A549 (cell line): ENCODE measurements at regions not wholly inside any gene's neighbourhood (a gene's known extent, or its start where the extent isn't known, plus 50 kb on each side); places are given as distances from the start of the nearest gene placed in this dataset.

ENCODE experiments used
- ATAC-seq, 2 experiments: fragments of 200-7000 bp in 1 of 2; fragments of >200 bp in 1 of 2; cut with Nextera tagmentation in 1 of 2; cut with Tn5 transposase in 1 of 2; 3 replicates each; pipeline versions ENCODE4 v1.8.0 to v1.9.1; 2018 to 2020; ENCODE audit warnings: mild to moderate bottlenecking in 1 of 2, moderate library complexity in 1 of 2
- CTCF ChIA-PET: fragments of 300-600 bp; sonication (Branson Sonifier 250); formaldehyde crosslinking; extraction: SDS; loops from one replicate; lab custom pipeline; 2021; ENCODE audit warnings: antibody characterized with exemption, inconsistent platforms; lab: Yijun Ruan, JAX
- POLR2A ChIA-PET: fragments of 350-600 bp; formaldehyde crosslinking; extraction: SDS; loops from one replicate; lab custom pipeline; 2021; ENCODE audit warnings: antibody characterized with exemption, inconsistent platforms; lab: Yijun Ruan, JAX
- DNase-seq, 2 experiments: peaks; one replicate each; pipeline versions ENCODE4 v3.0.0 to v3.0.0-alpha.2; 2011 to 2016; ENCODE audit warnings: low read depth in 1 of 2, low spot score in 1 of 2
- FAIRE-seq: peaks from 2 replicates; lab custom pipeline; 2011; peaks lifted over from hg19 to GRCh38; lab: Jason Lieb, UNC
- H3K27ac ChIP-seq, 2 experiments: fragments of >200 bp; sonication (Bioruptor Twin); formaldehyde crosslinking; 3 replicates each; pipeline ENCODE4 v1.5.1; 2016 to 2017
- H3K4me1 ChIP-seq: fragments of >200 bp; sonication (Bioruptor Twin); formaldehyde crosslinking; 3 replicates; pipeline ENCODE4 v1.6.1; 2016
- H3K4me2 ChIP-seq: fragments of >200 bp; sonication (Bioruptor Twin); formaldehyde crosslinking; 3 replicates; pipeline ENCODE4 v1.6.1; 2016
- H3K4me3 ChIP-seq: fragments of >200 bp; sonication (Bioruptor Twin); formaldehyde crosslinking; 3 replicates; pipeline ENCODE4 v1.5.1; 2016
- H3K9me3 ChIP-seq: fragments of >200 bp; sonication (Bioruptor Twin); formaldehyde crosslinking; 3 replicates; pipeline ENCODE4 v1.6.1; 2016
- ATOH8 ChIP-seq: fragments of 250-450 bp; sonication (Bioruptor Pico); IDR thresholded peaks from 2 replicates; pipeline ENCODE4 v1.5.0; 2020; ENCODE audit warnings: low read depth, mild to moderate bottlenecking, moderate library complexity
- BCL3 ChIP-seq: fragments of >200 bp; sonication (Bioruptor Twin); formaldehyde crosslinking; IDR thresholded peaks from 3 replicates; pipeline ENCODE4 v1.6.1; 2016
- BHLHE40 ChIP-seq: IDR thresholded peaks from 2 replicates; pipeline ENCODE4 v1.6.1; 2012; ENCODE audit warnings: low read depth, low read length, inconsistent platforms
- CBX8 ChIP-seq: fragments of 200-600 bp; sonication (generic); IDR thresholded peaks from 2 replicates; pipeline ENCODE4 v1.6.1; 2016
- CEBPB ChIP-seq, 2 experiments: fragments of >200 bp in 1 of 2; sonication (Bioruptor Twin) in 1 of 2; formaldehyde crosslinking in 1 of 2; IDR thresholded peaks; 2 replicates each; pipeline ENCODE4 v1.6.1; 2012 to 2016
- CHD2 ChIP-seq: fragments of 150-350 bp; IDR thresholded peaks from 2 replicates; pipeline ENCODE4 v1.6.1; 2014; ENCODE audit warnings: low read length; ENCODE audit not compliant: partially characterized antibody
- CHD4 ChIP-seq: fragments of 200-600 bp; sonication (generic); IDR thresholded peaks from 2 replicates; pipeline ENCODE4 v1.6.1; 2016; ENCODE audit warnings: antibody characterized with exemption, mild to moderate bottlenecking, borderline replicate concordance
- EHMT2 ChIP-seq: fragments of 200-600 bp; sonication (generic); IDR thresholded peaks from 2 replicates; pipeline ENCODE4 v1.6.1; 2016; ENCODE audit warnings: antibody characterized with exemption, low read depth, mild to moderate bottlenecking, moderate library complexity
- ELK1 ChIP-seq: fragments of 150-350 bp; IDR thresholded peaks from 2 replicates; pipeline ENCODE4 v1.6.1; 2014; ENCODE audit warnings: low read depth, mild to moderate bottlenecking, low read length
- ESRRA ChIP-seq: fragments of 150-350 bp; IDR thresholded peaks from 2 replicates; pipeline ENCODE4 v1.6.1; 2014; ENCODE audit warnings: mild to moderate bottlenecking, low read length, borderline replicate concordance
- FOSB ChIP-seq: fragments of 250-450 bp; sonication (Bioruptor Pico); IDR thresholded peaks from 2 replicates; pipeline ENCODE4 v1.5.0; 2020; ENCODE audit warnings: mild to moderate bottlenecking, moderate library complexity
- HDAC2 ChIP-seq: fragments of 200-600 bp; sonication (generic); IDR thresholded peaks from 2 replicates; pipeline ENCODE4 v1.6.1; 2016
- HES2 ChIP-seq: fragments of >200 bp; sonication (Bioruptor Twin); formaldehyde crosslinking; IDR thresholded peaks from 2 replicates; pipeline ENCODE4 v1.6.1; 2016
- HEYL ChIP-seq: fragments of 250-450 bp; sonication (Bioruptor Pico); IDR thresholded peaks from 2 replicates; pipeline ENCODE4 v1.8.0; 2021; ENCODE audit warnings: mild to moderate bottlenecking, moderate library complexity
- HMGXB4 ChIP-seq: fragments of 250-450 bp; sonication (Bioruptor Pico); IDR thresholded peaks from 2 replicates; pipeline ENCODE4 v1.5.0; 2021; ENCODE audit warnings: mild to moderate bottlenecking, moderate library complexity, borderline replicate concordance
- HOXA7 ChIP-seq: fragments of 250-450 bp; sonication (Bioruptor Pico); IDR thresholded peaks from 2 replicates; pipeline ENCODE4 v1.5.0; 2020; ENCODE audit warnings: mild to moderate bottlenecking, moderate library complexity
- HOXB13 ChIP-seq: fragments of 250-450 bp; sonication (Bioruptor Pico); IDR thresholded peaks from 2 replicates; pipeline ENCODE4 v1.5.0; 2020; ENCODE audit warnings: low read depth, mild to moderate bottlenecking, moderate library complexity
- JUNB ChIP-seq: fragments of >200 bp; sonication (Bioruptor Twin); formaldehyde crosslinking; IDR thresholded peaks from 2 replicates; pipeline ENCODE4 v1.6.1; 2016
- MAFK ChIP-seq: fragments of 450-650 bp; IDR thresholded peaks from 2 replicates; pipeline ENCODE4 v1.6.1; 2014; ENCODE audit not compliant: partially characterized antibody
- MAX ChIP-seq: IDR thresholded peaks from 2 replicates; pipeline ENCODE4 v1.6.1; 2012
- NPAS2 ChIP-seq: fragments of 250-450 bp; sonication (Bioruptor Pico); IDR thresholded peaks from 2 replicates; pipeline ENCODE4 v1.8.0; 2022; ENCODE audit warnings: mild to moderate bottlenecking, moderate library complexity, borderline replicate concordance
- NR3C1 ChIP-seq: fragments of >200 bp; sonication (Bioruptor Twin); formaldehyde crosslinking; IDR thresholded peaks from 3 replicates; pipeline ENCODE4 v1.6.1; 2017
- POLR2A ChIP-seq: IDR thresholded peaks from 2 replicates; pipeline ENCODE4 v1.6.1; 2012; ENCODE audit warnings: mild to moderate bottlenecking, low read length
- POLR2AphosphoS2 ChIP-seq: conservative IDR thresholded peaks from 2 replicates; pipeline ENCODE4 v1.6.1; 2012; ENCODE audit warnings: low read length, improper control_type of control experiment, inconsistent platforms
- RAD21 ChIP-seq, 2 experiments: fragments of >200 bp in 1 of 2; sonication (Bioruptor Twin) in 1 of 2; formaldehyde crosslinking in 1 of 2; IDR thresholded peaks in 1 of 2; conservative IDR thresholded peaks in 1 of 2; 2 replicates in 1 of 2; 3 replicates in 1 of 2; pipeline ENCODE4 v1.6.1; 2012 to 2018; ENCODE audit warnings: inconsistent platforms in 1 of 2
- RNF2 ChIP-seq: fragments of 200-600 bp; sonication (generic); IDR thresholded peaks from 2 replicates; pipeline ENCODE4 v1.6.1; 2016; ENCODE audit warnings: low read depth, mild to moderate bottlenecking, antibody characterized with exemption, moderate library complexity, borderline replicate concordance
- WGBS: methylation state at CpG from one replicate; pipeline ENCODE4 v1.1.6; 2017; ENCODE audit errors: missing lambda C conversion rate; 5-methylcytosine and 5-hydroxymethylcytosine counted together

- TF ChIP-seq ELK1 (no peak), HOXB13 (no peak), CEBPB (IDR thresholded peaks at IDR 0.05) (no peak), BHLHE40 (no peak), JUNB (no peak), HES2 (no peak), ESRRA (no peak)
Observed at GRCh38 chr4:144820728-144821085, 174.8 kb downstream of the HHIP start (continued).

- CTCF ChIA-PET, result no interaction called here
- no peak for DNase-seq
- H3K4me3 ChIP-seq, result no peak overlapping the region
Observed at GRCh38 chr4:144831971-144832370, 186.0 kb downstream of the HHIP start.

GRCh38 chr4:144845411-144845810 lies 199.5 kb downstream of the HHIP start:
- H3K27ac ChIP-seq, result no peak overlapping the region
- no peaks in the 10 kb centered on the region for H3K9me3 ChIP-seq
- ChIA-PET POLR2A (no interaction called here), CTCF (no interaction called here)
- DNase-seq (no peak), ATAC-seq (no peak), FAIRE-seq (no peak)
- TF ChIP-seq CEBPB (IDR thresholded peaks at IDR 0.05) (no peak), CBX8 (no peak), HOXA7 (CRISPR knock-in tag) (no peak), CHD4 (no peak), HEYL (CRISPR knock-in tag) (no peak), EHMT2 (no peak)
- 79% methylated on average over 8 of the region's 8 CpGs for WGBS
- no peak overlapping the region for H3K4me2 ChIP-seq
- no peaks in the 10 kb centered on the region for H3K4me1 ChIP-seq
- H3K4me3 ChIP-seq, result no peak overlapping the region

More at GRCh38 chr4:144831971-144832370, 186.0 kb downstream of the HHIP start:
- 67% methylated on average over 2 of the region's 2 CpGs for WGBS
- no peak for ATAC-seq
- TF ChIP-seq CBX8 (no peak), FOSB (no peak), ATOH8 (CRISPR knock-in tag) (no peak), RAD21 (conservative IDR thresholded peaks at IDR 0.05 in 1 of 2, IDR thresholded peaks at IDR 0.05 in 1 of 2) (no peak), HMGXB4 (CRISPR knock-in tag) (no peak)
- H3K27ac ChIP-seq, result no peak overlapping the region
- no peaks in the 10 kb centered on the region for H3K9me3 ChIP-seq
- no peak for FAIRE-seq
- H3K4me2 ChIP-seq, result no peak overlapping the region
- POLR2A ChIA-PET, result no interaction called here
- no peaks in the 10 kb centered on the region for H3K4me1 ChIP-seq

- POLR2A ChIA-PET, result no interaction called here
- no peak for DNase-seq
- Histone ChIP-seq H3K4me3 (no peak overlapping the region), H3K27ac (no peak overlapping the region), H3K4me2 (no peak overlapping the region), H3K9me3 (no peaks in the 10 kb centered on the region), H3K4me1 (no peaks in the 10 kb centered on the region)
- CTCF ChIA-PET, result no interaction called here
- no peak for ATAC-seq
- TF ChIP-seq HDAC2 (no peak), MAX (no peak), EHMT2 (no peak), ESRRA (no peak), CHD2 (no peak), BHLHE40 (no peak), BCL3 (no peak), RNF2 (no peak), POLR2AphosphoS2 (no peak), NR3C1 (no peak), MAFK (no peak), POLR2A (no peak), NPAS2 (CRISPR knock-in tag) (no peak)
- 30% methylated on average over 3 of the region's 3 CpGs for WGBS
- no peak for FAIRE-seq
Observed at GRCh38 chr4:144851948-144852347, 206.0 kb downstream of the HHIP start.
